Vagina (tissue), 2 donors: ENCODE measurements at regions not wholly inside any gene's neighbourhood (a gene's known extent, or its start where the extent isn't known, plus 50 kb on each side); places are given as distances from the start of the nearest gene placed in this dataset.
A peak's percentile ranks its signal among the peaks of the same experiment; 100 is the strongest.
"Not testable (repeated sequence)": the region's sequence is repeated elsewhere in the genome, so short reads cannot be mapped to it uniquely, and the experiment has no call there.

Experiments used
- DNase-seq, 2 donors: peaks; one replicate each; pipeline ENCODE4 v3.0.0-alpha.2; 2017; ENCODE audit errors: extremely low spot score in 2 of 2
- H3K27ac ChIP-seq: fragments of 200-600 bp; sonication (generic); one replicate; pipeline ENCODE4 v1.5.1; 2019
- H3K27me3 ChIP-seq: fragments of 200-600 bp; sonication (generic); one replicate; pipeline ENCODE4 v1.5.1; 2019
- H3K36me3 ChIP-seq, 2 donors: fragments of 200-600 bp; sonication (generic); one replicate each; pipeline ENCODE4 v1.5.1; 2017 to 2019
- H3K4me1 ChIP-seq: fragments of 200-600 bp; sonication (generic); one replicate; pipeline ENCODE4 v1.5.1; 2019
- H3K4me3 ChIP-seq, 2 donors: fragments of 200-600 bp; sonication (generic); 1 replicate in 1 of 2; 2 replicates in 1 of 2; pipeline ENCODE4 v1.5.1; 2016 to 2019
- H3K9me3 ChIP-seq: fragments of 200-600 bp; sonication (generic); one replicate; pipeline ENCODE4 v1.5.1; 2019
- POLR2A ChIP-seq, 2 donors: fragments of 450-650 bp; IDR thresholded peaks; one replicate each; pipeline ENCODE4 v1.6.1; 2017; ENCODE audit warnings: antibody characterized with exemption in 2 of 2, mild to moderate bottlenecking in 2 of 2, moderate library complexity in 2 of 2
- POLR2AphosphoS5 ChIP-seq, 2 donors: sonication (generic); formaldehyde crosslinking; IDR thresholded peaks; one replicate each; pipeline ENCODE4 v1.9.0; 2017; ENCODE audit warnings: antibody characterized with exemption in 2 of 2, mild to moderate bottlenecking in 2 of 2, low read depth in 1 of 2; ENCODE audit not compliant: insufficient read depth in 1 of 2
- intact Hi-C: fragments of 100-400 bp; cut with DNase I; formaldehyde crosslinking; loops from one replicate; pipeline ENCODE4 v1.15.1; 2023
- TF ChIP-seq, protein P1 (sequence below), 3 experiments: fragments of 450-650 bp in 2 of 3; fragments of 200-600 bp in 1 of 3; sonication (generic) in 1 of 3; IDR thresholded peaks; one replicate each; pipeline ENCODE4 v1.5.1; 2017 to 2019; ENCODE audit warnings: antibody characterized with exemption in 3 of 3, mild to moderate bottlenecking in 2 of 3, moderate library complexity in 2 of 3

DNA sequence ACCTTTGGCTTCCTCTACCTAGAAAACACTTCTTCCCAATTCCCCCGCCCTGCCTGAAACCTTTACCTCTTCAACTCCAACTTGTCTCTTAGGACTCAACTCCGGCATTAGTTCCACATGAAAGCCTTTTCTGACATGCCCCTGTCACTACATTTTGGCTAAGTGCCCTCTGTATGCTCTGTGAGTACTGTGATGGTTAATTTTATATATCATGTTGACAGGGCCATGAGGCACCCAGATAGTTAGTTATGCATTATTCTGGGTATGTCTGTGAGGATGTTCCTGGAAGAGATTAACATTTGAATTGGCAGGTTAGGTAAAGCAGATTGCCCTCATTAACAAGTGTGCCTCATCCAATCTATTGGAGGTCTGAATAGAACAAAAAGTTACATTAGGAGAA, 75.6 kb upstream of the NCKAP5 start:
- H3K4me3 ChIP-seq: no peak overlapping the region
- DNase-seq: no peak
- H3K9me3 ChIP-seq: no peaks in the 10 kb centered on the region
- intact Hi-C loops: no loop called here
- TF ChIP-seq, protein P1, sequence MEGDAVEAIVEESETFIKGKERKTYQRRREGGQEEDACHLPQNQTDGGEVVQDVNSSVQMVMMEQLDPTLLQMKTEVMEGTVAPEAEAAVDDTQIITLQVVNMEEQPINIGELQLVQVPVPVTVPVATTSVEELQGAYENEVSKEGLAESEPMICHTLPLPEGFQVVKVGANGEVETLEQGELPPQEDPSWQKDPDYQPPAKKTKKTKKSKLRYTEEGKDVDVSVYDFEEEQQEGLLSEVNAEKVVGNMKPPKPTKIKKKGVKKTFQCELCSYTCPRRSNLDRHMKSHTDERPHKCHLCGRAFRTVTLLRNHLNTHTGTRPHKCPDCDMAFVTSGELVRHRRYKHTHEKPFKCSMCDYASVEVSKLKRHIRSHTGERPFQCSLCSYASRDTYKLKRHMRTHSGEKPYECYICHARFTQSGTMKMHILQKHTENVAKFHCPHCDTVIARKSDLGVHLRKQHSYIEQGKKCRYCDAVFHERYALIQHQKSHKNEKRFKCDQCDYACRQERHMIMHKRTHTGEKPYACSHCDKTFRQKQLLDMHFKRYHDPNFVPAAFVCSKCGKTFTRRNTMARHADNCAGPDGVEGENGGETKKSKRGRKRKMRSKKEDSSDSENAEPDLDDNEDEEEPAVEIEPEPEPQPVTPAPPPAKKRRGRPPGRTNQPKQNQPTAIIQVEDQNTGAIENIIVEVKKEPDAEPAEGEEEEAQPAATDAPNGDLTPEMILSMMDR (IDR thresholded peaks at IDR 0.05): no peak
- TF ChIP-seq POLR2A (IDR thresholded peaks at IDR 0.05) (no peak), POLR2AphosphoS5 (IDR thresholded peaks at IDR 0.05; ENCODE audit: insufficient read depth in 1 of 2, low read depth in 1 of 2) (no peak)
- H3K36me3 ChIP-seq: no peaks in the 10 kb centered on the region
- H3K27me3 ChIP-seq: no peaks in the 10 kb centered on the region
- peaks cover 11% of the 10 kb centered on the region for H3K4me1 ChIP-seq
- H3K27ac ChIP-seq: no peak overlapping the region

DNA sequence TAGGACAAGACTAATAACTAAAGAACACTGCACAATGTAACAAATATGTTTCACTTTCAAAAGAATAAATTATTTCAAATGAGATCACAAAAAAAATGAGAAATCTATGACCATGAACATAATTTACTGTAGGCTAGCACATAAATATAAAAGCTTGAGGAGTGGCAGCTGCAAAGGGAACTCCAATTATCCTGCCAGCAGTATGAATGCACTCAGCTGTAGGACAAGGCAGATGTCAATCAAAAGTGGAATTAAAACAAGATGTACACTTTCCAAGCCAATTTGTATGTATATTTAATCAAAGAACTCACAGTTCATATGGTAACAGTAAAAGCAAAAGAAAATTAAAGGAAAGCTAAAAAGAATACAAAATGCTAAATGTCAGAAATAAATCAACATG, 76.6 kb upstream of the NCKAP5 start:
- TF ChIP-seq, protein P1 (IDR thresholded peaks at IDR 0.05): no peak
- TF ChIP-seq POLR2AphosphoS5 (IDR thresholded peaks at IDR 0.05; ENCODE audit: insufficient read depth in 1 of 2, low read depth in 1 of 2) (no peak), POLR2A (IDR thresholded peaks at IDR 0.05) (no peak)
- Histone ChIP-seq H3K4me1 (peaks cover 11% of the 10 kb centered on the region), H3K36me3 (no peaks in the 10 kb centered on the region), H3K27me3 (no peaks in the 10 kb centered on the region), H3K9me3 (no peaks in the 10 kb centered on the region), H3K27ac (no peak overlapping the region), H3K4me3 (no peak overlapping the region)
- intact Hi-C loops: no loop called here
- DNase-seq: no peak

DNA sequence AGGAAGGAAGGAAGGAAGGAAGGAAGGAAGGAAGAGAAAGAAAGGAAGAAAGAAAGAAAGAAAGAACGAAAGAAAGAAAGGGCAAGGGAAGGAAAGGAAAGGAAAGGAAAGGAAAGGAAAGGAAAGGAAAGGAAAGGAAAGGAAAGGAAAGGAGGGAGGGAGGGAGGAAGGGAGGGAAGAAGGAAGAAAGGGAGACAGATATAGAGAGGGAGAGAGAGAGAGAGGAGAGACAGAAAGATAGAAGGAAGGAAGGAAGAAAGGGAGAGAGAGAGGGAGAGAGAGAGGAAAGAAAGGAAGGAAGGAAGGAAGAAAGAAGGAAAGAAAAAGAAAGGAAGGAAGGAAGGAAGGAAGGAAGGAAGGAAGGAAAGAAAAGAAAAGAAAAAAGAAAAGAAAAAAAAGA, 79.1 kb upstream of the NCKAP5 start:
- H3K36me3 ChIP-seq, H3K4me1 ChIP-seq, H3K27ac ChIP-seq, intact Hi-C loops, H3K27me3 ChIP-seq, H3K9me3 ChIP-seq, H3K4me3 ChIP-seq, DNase-seq: not testable (repeated sequence)

DNA sequence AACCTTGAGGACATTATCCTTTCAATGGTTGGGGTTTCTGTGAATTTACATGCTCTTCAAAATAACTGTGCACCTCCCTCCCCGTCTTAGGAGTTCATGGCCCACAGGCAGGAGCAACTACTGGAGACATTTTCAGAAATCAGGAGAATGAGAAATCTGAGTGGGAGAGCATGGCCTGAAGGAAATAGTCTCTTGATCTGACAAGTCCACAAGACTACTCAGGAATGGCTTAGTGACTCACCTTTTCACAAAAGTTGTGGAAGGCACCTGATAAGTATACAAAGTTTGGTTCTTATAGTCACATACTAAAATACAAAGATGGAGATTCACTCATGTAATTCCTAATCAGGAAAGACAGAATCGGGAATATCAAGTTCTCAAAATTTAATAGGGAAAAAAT, 83.6 kb upstream of the NCKAP5 start:
- DNase-seq: no peak
- Histone ChIP-seq H3K4me3 (no peak overlapping the region), H3K4me1 (peaks cover 15% of the 10 kb centered on the region), H3K36me3 (no peaks in the 10 kb centered on the region), H3K27me3 (no peaks in the 10 kb centered on the region), H3K9me3 (no peaks in the 10 kb centered on the region), H3K27ac (no peak overlapping the region)
- intact Hi-C loops: no loop called here
- TF ChIP-seq POLR2A (IDR thresholded peaks at IDR 0.05) (no peak), POLR2AphosphoS5 (IDR thresholded peaks at IDR 0.05; ENCODE audit: insufficient read depth in 1 of 2, low read depth in 1 of 2) (no peak)
- TF ChIP-seq, protein P1 (IDR thresholded peaks at IDR 0.05): no peak

DNA sequence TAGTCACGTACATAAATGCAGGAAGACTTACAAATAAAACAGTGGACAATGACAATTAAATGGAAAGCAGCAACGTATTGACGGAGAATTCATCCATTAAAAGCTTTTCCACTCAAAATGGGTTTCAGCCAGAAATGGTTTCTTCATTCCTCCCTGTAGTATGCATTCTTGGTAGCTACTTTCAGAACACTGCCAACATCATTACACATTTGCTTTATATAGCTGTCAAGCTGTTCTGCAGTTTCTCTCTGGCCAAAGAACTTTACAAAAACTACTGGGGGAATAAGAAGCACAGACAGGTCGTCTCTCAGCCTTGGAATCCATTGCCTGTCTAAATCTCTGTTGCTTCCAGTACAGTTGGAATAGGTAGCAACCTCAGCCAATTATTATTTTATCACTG, 84.1 kb upstream of the NCKAP5 start:
- Histone ChIP-seq H3K4me3 (no peak overlapping the region), H3K27ac (peak overlapping the region; percentile 34), H3K4me1 (peaks cover 15% of the 10 kb centered on the region), H3K27me3 (no peaks in the 10 kb centered on the region), H3K36me3 (no peaks in the 10 kb centered on the region), H3K9me3 (no peaks in the 10 kb centered on the region)
- no peak for TF ChIP-seq POLR2AphosphoS5 (IDR thresholded peaks at IDR 0.05; ENCODE audit: insufficient read depth in 1 of 2, low read depth in 1 of 2)
- TF ChIP-seq, protein P1 (IDR thresholded peaks at IDR 0.05): no peak
- TF ChIP-seq POLR2A (IDR thresholded peaks at IDR 0.05): no peak
- DNase-seq: no peak
- intact Hi-C loops: no loop called here

DNA sequence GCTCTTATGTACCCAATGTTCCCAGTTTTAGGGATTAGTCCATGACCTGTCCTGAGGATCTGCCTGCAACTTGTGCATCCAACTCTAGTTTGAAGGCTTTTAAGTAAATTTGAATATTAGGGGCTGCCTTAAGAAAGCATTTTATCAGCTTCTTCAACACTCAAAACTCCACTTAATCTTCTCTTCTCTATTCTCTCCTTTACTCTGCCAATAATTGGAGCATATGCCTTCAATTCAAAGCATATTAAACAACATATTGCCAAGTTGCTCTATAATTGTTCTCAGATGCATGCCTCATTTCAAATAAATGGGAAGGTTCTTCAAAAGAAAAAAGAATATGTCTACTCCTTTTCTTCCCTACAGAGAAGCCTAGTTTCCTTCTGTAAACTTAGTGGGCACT, 84.8 kb upstream of the NCKAP5 start:
- no peaks in the 10 kb centered on the region for H3K9me3 ChIP-seq
- intact Hi-C loops: no loop called here
- no peaks in the 10 kb centered on the region for H3K27me3 ChIP-seq
- no peaks in the 10 kb centered on the region for H3K36me3 ChIP-seq
- H3K4me1 ChIP-seq: peaks cover 15% of the 10 kb centered on the region
- DNase-seq: no peak
- peak overlapping the region; percentile 34 for H3K27ac ChIP-seq
- TF ChIP-seq POLR2A (IDR thresholded peaks at IDR 0.05) (no peak), POLR2AphosphoS5 (IDR thresholded peaks at IDR 0.05; ENCODE audit: insufficient read depth in 1 of 2, low read depth in 1 of 2) (no peak)
- TF ChIP-seq, protein P1 (IDR thresholded peaks at IDR 0.05): no peak
- no peak overlapping the region for H3K4me3 ChIP-seq
